K562 (cell line): ENCODE measurements at regions not wholly inside any gene's neighbourhood (a gene's known extent, or its start where the extent isn't known, plus 50 kb on each side); places are given as distances from the start of the nearest gene placed in this dataset.

Experiments used
- ATAC-seq: fragments of 200-7000 bp; cut with Tn5 transposase; 3 replicates; pipeline ENCODE4 v1.9.1; 2020; ENCODE audit warnings: moderate library complexity
- BruUV-seq: library from RNA; stranded (reverse); fragments of 400-500 nt; replicated peaks from 2 replicates; lab custom pipeline; 2021; lab: Mats Ljungman, UMichigan
- CTCF ChIA-PET: fragments of 300-600 bp; formaldehyde crosslinking; extraction: SDS; loops from one replicate; lab custom pipeline; 2021; ENCODE audit warnings: low intra/inter-chr PET ratio; lab: Yijun Ruan, JAX
- POLR2A ChIA-PET: fragments of 300-600, 350-650 bp; sonication (Branson Sonifier 250); formaldehyde crosslinking; extraction: SDS; loops from one replicate; lab custom pipeline; 2021; ENCODE audit warnings: antibody characterized with exemption, inconsistent platforms; lab: Yijun Ruan, JAX
- DNase-seq, 4 experiments: peaks; one replicate each; pipeline versions ENCODE4 v3.0.0 to v3.0.0-alpha.2; 2011 to 2018; ENCODE audit warnings: low spot score in 3 of 4, mixed read lengths in 3 of 4; ENCODE audit errors: extremely low read depth in 1 of 4
- FAIRE-seq: peaks from 2 replicates; lab custom pipeline; 2011; peaks lifted over from hg19 to GRCh38; lab: Jason Lieb, UNC
- H2AFZ ChIP-seq: 2 replicates; pipeline ENCODE4 v1.6.0; 2011; ENCODE audit warnings: low read depth, low read length, control low read depth, inconsistent platforms
- H3K27ac ChIP-seq: fragments of 200-600 bp; 3 replicates; pipeline ENCODE4 v1.8.0; 2011; ENCODE audit warnings: low read depth, mild to moderate bottlenecking, control low read depth, inconsistent platforms, low read length, moderate library complexity, mixed read lengths; ENCODE audit errors: extremely low read depth
- H3K27me3 ChIP-seq, 2 experiments: fragments of 300-600 bp in 1 of 2; 2 replicates in 1 of 2; 3 replicates in 1 of 2; pipeline versions ENCODE4 v1.6.0 to v1.8.0; 2011; ENCODE audit warnings: inconsistent platforms in 2 of 2, low read length in 2 of 2, mild to moderate bottlenecking in 1 of 2, mixed read lengths in 1 of 2, moderate library complexity in 1 of 2; ENCODE audit not compliant: control insufficient read depth in 2 of 2, insufficient read depth in 2 of 2
- H3K36me3 ChIP-seq: fragments of 300-600 bp; 3 replicates; pipeline ENCODE4 v1.8.0; 2011; ENCODE audit warnings: mild to moderate bottlenecking, low read length, inconsistent platforms; ENCODE audit not compliant: control insufficient read depth, insufficient read depth
- H3K4me1 ChIP-seq, 2 experiments: fragments of 200-600 bp in 1 of 2; replicated peaks in 1 of 2; 2 replicates in 1 of 2; 3 replicates in 1 of 2; pipeline versions ENCODE4 v1.5.1 to v1.8.0; 2011; ENCODE audit warnings: inconsistent platforms in 2 of 2, low read length in 2 of 2, mild to moderate bottlenecking in 1 of 2, mixed read lengths in 1 of 2, moderate library complexity in 1 of 2; ENCODE audit not compliant: control insufficient read depth in 2 of 2, insufficient read depth in 2 of 2
- H3K4me2 ChIP-seq: 2 replicates; pipeline ENCODE4 v1.6.1; 2011; ENCODE audit warnings: low read length, control low read depth, inconsistent platforms, mixed read lengths; ENCODE audit not compliant: insufficient read depth
- H3K4me3 ChIP-seq: fragments of 200-600 bp; sonication (generic), shearing (Covaris generic); 2 replicates; pipeline ENCODE4 v1.5.1; 2016; ENCODE audit warnings: control low read depth, inconsistent platforms
- H3K79me2 ChIP-seq: fragments of 200-600 bp; 3 replicates; pipeline ENCODE4 v1.8.0; 2011; ENCODE audit warnings: low read length, inconsistent platforms; ENCODE audit not compliant: control insufficient read depth, insufficient read depth
- H3K9ac ChIP-seq, 2 experiments: 2 replicates each; pipeline versions ENCODE4 v1.6.0 to v1.6.1; 2011; ENCODE audit warnings: low read depth in 2 of 2, low read length in 2 of 2, control low read depth in 1 of 2, inconsistent platforms in 1 of 2, mild to moderate bottlenecking in 1 of 2, mixed read lengths in 1 of 2; ENCODE audit not compliant: insufficient read depth in 1 of 2
- H3K9me1 ChIP-seq: one replicate; pipeline ENCODE4 v1.6.0; 2011; ENCODE audit warnings: inconsistent platforms, mild to moderate bottlenecking, low read length, moderate library complexity; ENCODE audit not compliant: control insufficient read depth, insufficient read depth
- H3K9me3 ChIP-seq: replicated peaks from 2 replicates; pipeline ENCODE4 v1.5.1; 2011; ENCODE audit warnings: low read depth, low read length, inconsistent platforms; ENCODE audit not compliant: control insufficient read depth, insufficient read depth
- H4K20me1 ChIP-seq: replicated peaks from 2 replicates; pipeline ENCODE4 v1.6.1; 2011; ENCODE audit warnings: low read length, inconsistent platforms, mixed read lengths; ENCODE audit not compliant: control insufficient read depth, insufficient read depth
- CREM ChIP-seq: IDR thresholded peaks from 2 replicates; pipeline ENCODE4 v1.6.1; 2014; ENCODE audit warnings: antibody characterized with exemption, low read depth
- MTA1 ChIP-seq: fragments of 450-650 bp; IDR thresholded peaks from 2 replicates; pipeline ENCODE4 v1.6.1; 2017; ENCODE audit warnings: borderline replicate concordance
- PPARD ChIP-seq: fragments of 250-450 bp; sonication (Bioruptor Pico); IDR thresholded peaks from 2 replicates; pipeline ENCODE4 v1.8.0; 2022; ENCODE audit warnings: inconsistent platforms, mild to moderate bottlenecking, moderate library complexity
- whole genome bisulfite sequencing: fragments of 100-300 bp; shearing (Covaris generic); methylation state at CpG from one replicate; pipeline ENCODE4 v1.1.6; 2016; ENCODE audit warnings: low coverage, mixed read lengths; ENCODE audit not compliant: insufficient coverage; ENCODE audit errors: missing lambda C conversion rate; 5-methylcytosine and 5-hydroxymethylcytosine counted together
- in situ Hi-C: fragments of 300-500 bp; cut with MboI; formaldehyde crosslinking; loops from 4 replicates; pipeline ENCODE4 v1.15.0; 2018; ENCODE audit warnings: inconsistent platforms, mixed read lengths
- intact Hi-C: fragments of 100-400 bp; cut with micrococcal nuclease; formaldehyde crosslinking; loops from 2 replicates; pipeline ENCODE4 v1.14.2; 2022

DNA sequence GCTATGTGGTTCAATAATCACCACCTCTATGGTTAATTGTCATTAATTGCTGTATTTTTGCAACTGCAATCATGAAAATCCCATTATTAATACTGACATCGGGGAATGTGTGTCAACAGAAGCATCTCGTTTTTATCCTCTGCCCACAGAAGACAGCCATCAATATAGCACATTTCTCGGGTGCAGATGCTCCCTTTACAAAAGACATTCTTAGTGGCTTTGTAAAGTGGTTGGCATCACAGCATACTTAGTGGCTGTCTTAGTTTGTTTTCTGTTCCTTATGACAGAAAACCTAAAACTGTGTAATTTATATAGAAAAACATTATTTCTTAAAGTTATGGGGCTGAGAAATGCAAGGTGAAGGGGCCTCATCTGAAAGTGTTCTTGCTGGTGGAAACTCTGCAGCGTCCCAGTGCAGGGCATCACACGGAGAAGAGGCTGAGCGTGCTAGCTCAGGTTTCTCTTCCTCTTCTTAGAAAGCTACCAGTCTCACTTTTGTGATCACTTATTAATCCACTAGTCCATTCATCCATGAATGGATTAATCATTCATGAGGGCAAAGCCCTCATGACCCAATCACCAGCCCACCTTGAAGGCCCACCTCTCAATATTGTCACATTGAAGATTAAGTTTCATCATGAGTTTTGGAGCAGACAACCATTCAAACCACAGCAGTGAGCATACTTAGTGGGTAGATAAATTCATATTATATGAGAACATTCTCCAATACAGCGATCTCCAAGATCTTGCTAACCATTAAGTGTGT lies 1067.7 kb upstream of the PABPC4L start (continued):
- TF ChIP-seq PPARD (CRISPR knock-in tag): no peak

DNA sequence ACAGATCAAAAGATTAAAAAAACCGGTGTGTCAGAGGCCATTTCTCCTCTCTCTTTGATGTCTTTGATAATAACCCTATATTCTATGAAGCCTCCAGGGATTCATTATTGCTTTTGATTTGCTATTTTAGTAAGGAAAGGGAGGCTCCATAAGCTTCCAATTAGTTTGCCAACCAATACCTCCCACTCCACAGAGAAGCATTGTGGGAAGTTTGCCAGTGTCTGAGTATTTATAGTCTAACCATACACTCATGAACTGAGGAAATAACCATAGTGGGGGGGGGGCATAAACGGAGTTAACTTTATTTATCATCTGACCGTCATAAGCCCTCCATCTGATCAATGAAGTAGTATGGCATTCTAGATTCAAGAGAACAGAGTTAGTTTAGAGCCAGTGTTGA lies 1066.8 kb upstream of the PABPC4L start:
- H3K27ac ChIP-seq: no peak overlapping the region
- BruUV-seq: no TSS peak
- WGBS: 0% methylated on average over 3 of the region's 3 CpGs
- H3K79me2 ChIP-seq: no peaks in the 10 kb centered on the region
- FAIRE-seq: no peak
- H3K9ac ChIP-seq: no peak overlapping the region
- TF ChIP-seq MTA1: no peak
- no peak for TF ChIP-seq CREM
- TF ChIP-seq PPARD (CRISPR knock-in tag): no peak
- TF ChIP-seq, all 486 proteins: peak for 0
- Histone ChIP-seq H2AFZ (no peak overlapping the region), H3K4me1 (no peaks in the 10 kb centered on the region), H3K36me3 (no peaks in the 10 kb centered on the region), H3K9me1 (no peaks in the 10 kb centered on the region), H3K4me2 (no peak overlapping the region), H3K9me3 (no peaks in the 10 kb centered on the region), H3K4me3 (no peak overlapping the region), H3K27me3 (no peaks in the 10 kb centered on the region), H4K20me1 (no peaks in the 10 kb centered on the region)
- in situ Hi-C loops: no loop called here
- intact Hi-C loops: no loop called here
- CTCF ChIA-PET: no interaction called here
- no peak for ATAC-seq
- DNase-seq: no peak
- POLR2A ChIA-PET: no interaction called here
